ENCODE measurements at regions not wholly inside any gene's neighbourhood (a gene's known extent, or its start where the extent isn't known, plus 50 kb on each side); places are given as distances from the start of the nearest gene placed in this dataset.
"Not testable (repeated sequence)": the region's sequence is repeated elsewhere in the genome, so short reads cannot be mapped to it uniquely, and the experiment has no call there.

GRCh38 chr4:33116871-33117270 is 2396.7 kb downstream of the PCDH7 start:
- Histone ChIP-seq H3K4me3 (ENCODE audit: low read length, poor library complexity, severe bottlenecking) (no peak overlapping the region), H4K20me1 (ENCODE audit: insufficient read depth, low read length, poor library complexity, severe bottlenecking) (no peaks in the 10 kb centered on the region), H3K27me3 (ENCODE audit: insufficient read depth, low read length, poor library complexity, severe bottlenecking) (no peaks in the 10 kb centered on the region), H2AFZ (ENCODE audit: low read length) (no peak overlapping the region), H3K36me3 (ENCODE audit: insufficient read depth, low read length) (no peaks in the 10 kb centered on the region), H3F3A (ENCODE audit: low read depth) (no peaks in the 10 kb centered on the region), H3K79me2 (ENCODE audit: insufficient read depth, low read length) (no peaks in the 10 kb centered on the region), H3K4me2 (ENCODE audit: low read depth, low read length, poor library complexity, severe bottlenecking) (no peak overlapping the region), H3K9me2 (replicated peaks; ENCODE audit: low read depth, low read length) (no peaks in the 10 kb centered on the region), H3K4me1 (ENCODE audit: insufficient read depth, low read length, poor library complexity, severe bottlenecking) (no peaks in the 10 kb centered on the region), H3K9ac (ENCODE audit: low read depth, low read length, poor library complexity, severe bottlenecking) (no peak overlapping the region), H3K9me3 (ENCODE audit: insufficient read depth, low read depth, low read length) (no peaks in the 10 kb centered on the region)
- TF ChIP-seq CTCF (conservative IDR thresholded peaks at IDR 0.05; ENCODE audit: low read length) (no peak), EZH2phosphoT487 (IDR thresholded peaks at IDR 0.05; ENCODE audit: borderline replicate concordance) (no peak)

GRCh38 chr4:33126002-33126401 is 2405.8 kb downstream of the PCDH7 start:
- no peak overlapping the region for H3K4me3 ChIP-seq (ENCODE audit: low read length, poor library complexity, severe bottlenecking)
- H3K9ac ChIP-seq (ENCODE audit: low read depth, low read length, poor library complexity, severe bottlenecking) = no peak overlapping the region
- H2AFZ ChIP-seq (ENCODE audit: low read length) = no peak overlapping the region
- no peaks in the 10 kb centered on the region for H3K27me3 ChIP-seq (ENCODE audit: insufficient read depth, low read length, poor library complexity, severe bottlenecking)
- H3K36me3 ChIP-seq (ENCODE audit: insufficient read depth, low read length) = no peaks in the 10 kb centered on the region
- no peaks in the 10 kb centered on the region for H3K9me2 ChIP-seq (replicated peaks; ENCODE audit: low read depth, low read length)
- no peaks in the 10 kb centered on the region for H3K9me3 ChIP-seq (ENCODE audit: insufficient read depth, low read depth, low read length)
- H4K20me1 ChIP-seq (ENCODE audit: insufficient read depth, low read length, poor library complexity, severe bottlenecking) = no peaks in the 10 kb centered on the region
- H3K4me1 ChIP-seq (ENCODE audit: insufficient read depth, low read length, poor library complexity, severe bottlenecking) = no peaks in the 10 kb centered on the region
- H3K4me2 ChIP-seq (ENCODE audit: low read depth, low read length, poor library complexity, severe bottlenecking) = no peak overlapping the region
- H3F3A ChIP-seq (ENCODE audit: low read depth) = no peaks in the 10 kb centered on the region
- TF ChIP-seq EZH2phosphoT487 (IDR thresholded peaks at IDR 0.05; ENCODE audit: borderline replicate concordance) (no peak), CTCF (conservative IDR thresholded peaks at IDR 0.05; ENCODE audit: low read length) (no peak)
- H3K79me2 ChIP-seq (ENCODE audit: insufficient read depth, low read length) = no peaks in the 10 kb centered on the region

- H3K27me3 ChIP-seq (ENCODE audit: insufficient read depth, low read length, poor library complexity, severe bottlenecking); H3K9me2 ChIP-seq (replicated peaks; ENCODE audit: low read depth, low read length); H3K36me3 ChIP-seq (ENCODE audit: insufficient read depth, low read length); H3K4me2 ChIP-seq (ENCODE audit: low read depth, low read length, poor library complexity, severe bottlenecking); H3F3A ChIP-seq (ENCODE audit: low read depth); H2AFZ ChIP-seq (ENCODE audit: low read length); H3K9ac ChIP-seq (ENCODE audit: low read depth, low read length, poor library complexity, severe bottlenecking); H3K4me3 ChIP-seq (ENCODE audit: low read length, poor library complexity, severe bottlenecking); H3K4me1 ChIP-seq (ENCODE audit: insufficient read depth, low read length, poor library complexity, severe bottlenecking); H3K79me2 ChIP-seq (ENCODE audit: insufficient read depth, low read length); H3K9me3 ChIP-seq (ENCODE audit: insufficient read depth, low read depth, low read length); H4K20me1 ChIP-seq (ENCODE audit: insufficient read depth, low read length, poor library complexity, severe bottlenecking): not testable (repeated sequence)
Observed at GRCh38 chr4:33130662-33131061, 2410.5 kb downstream of the PCDH7 start.

GRCh38 chr4:33133723-33134122 is 2413.6 kb downstream of the PCDH7 start:
- no peaks in the 10 kb centered on the region for H3F3A ChIP-seq (ENCODE audit: low read depth)
- H3K4me2 ChIP-seq (ENCODE audit: low read depth, low read length, poor library complexity, severe bottlenecking) = no peak overlapping the region
- H2AFZ ChIP-seq (ENCODE audit: low read length) = no peak overlapping the region
- H3K4me3 ChIP-seq (ENCODE audit: low read length, poor library complexity, severe bottlenecking) = no peak overlapping the region
- H4K20me1 ChIP-seq (ENCODE audit: insufficient read depth, low read length, poor library complexity, severe bottlenecking) = no peaks in the 10 kb centered on the region
- no peaks in the 10 kb centered on the region for H3K27me3 ChIP-seq (ENCODE audit: insufficient read depth, low read length, poor library complexity, severe bottlenecking)
- no peaks in the 10 kb centered on the region for H3K4me1 ChIP-seq (ENCODE audit: insufficient read depth, low read length, poor library complexity, severe bottlenecking)
- no peak overlapping the region for H3K9ac ChIP-seq (ENCODE audit: low read depth, low read length, poor library complexity, severe bottlenecking)
- no peaks in the 10 kb centered on the region for H3K36me3 ChIP-seq (ENCODE audit: insufficient read depth, low read length)
- H3K9me2 ChIP-seq (replicated peaks; ENCODE audit: low read depth, low read length) = no peaks in the 10 kb centered on the region
- TF ChIP-seq EZH2phosphoT487 (IDR thresholded peaks at IDR 0.05; ENCODE audit: borderline replicate concordance) (no peak), CTCF (conservative IDR thresholded peaks at IDR 0.05; ENCODE audit: low read length) (no peak)
- no peaks in the 10 kb centered on the region for H3K79me2 ChIP-seq (ENCODE audit: insufficient read depth, low read length)
- H3K9me3 ChIP-seq (ENCODE audit: insufficient read depth, low read depth, low read length) = no peaks in the 10 kb centered on the region

All from Loucy (cell line).